Fibroblast of peridontal ligament (primary cell): ENCODE measurements at regions not wholly inside any gene's neighbourhood (a gene's known extent, or its start where the extent isn't known, plus 50 kb on each side); places are given as distances from the start of the nearest gene placed in this dataset.
"Not testable (repeated sequence)": the region's sequence is repeated elsewhere in the genome, so short reads cannot be mapped to it uniquely, and the experiment has no call there.

Experiments used
- DNase-seq: peaks from one replicate; pipeline ENCODE4 v3.0.0-alpha.2; 2010; ENCODE audit errors: extremely low read depth

GRCh38 chr2:59181347-59181746, 940.2 kb upstream of the FANCL start:
- no peak for DNase-seq

- no peak for DNase-seq
These were observed 939.5 kb upstream of the FANCL start for GRCh38 chr2:59180621-59181020.

DNA sequence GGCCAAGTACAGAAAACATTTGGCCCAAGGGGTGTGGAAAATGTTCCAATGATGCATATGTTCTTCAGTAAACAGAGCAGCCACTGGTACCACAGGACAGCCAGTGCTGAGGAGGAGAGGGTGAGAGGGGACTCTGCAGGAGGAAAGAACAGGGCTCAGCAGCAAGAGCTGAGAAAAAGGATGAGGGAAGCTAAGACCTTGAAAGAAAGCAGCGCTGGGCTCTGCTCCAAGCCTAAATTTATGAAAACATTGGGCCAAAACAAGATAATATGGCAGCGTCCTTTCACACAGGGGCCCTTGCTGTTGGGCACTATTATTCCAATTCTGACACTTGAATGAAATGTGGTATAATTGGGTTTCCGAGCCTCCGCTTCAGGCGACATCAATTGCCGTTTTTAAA, 939.0 kb upstream of the FANCL start:
- DNase-seq: no peak

DNA sequence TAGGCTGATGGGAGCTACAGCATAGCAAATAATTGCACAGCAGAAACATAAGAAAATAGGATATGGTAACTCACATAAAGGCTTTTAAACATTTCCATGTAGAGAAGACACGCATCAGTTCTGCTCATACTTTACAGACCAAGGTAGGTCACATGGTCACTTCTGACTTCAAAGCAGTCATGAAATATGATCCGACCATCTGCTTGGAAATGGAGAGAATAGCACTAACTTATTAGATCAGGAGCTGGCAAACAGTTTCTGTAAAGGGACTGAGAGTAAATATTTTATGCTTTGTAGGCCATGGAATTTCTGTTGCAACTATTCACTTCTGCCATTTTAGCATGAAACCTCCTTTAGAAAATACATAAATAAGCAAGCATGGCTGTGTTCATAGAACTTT, 936.6 kb upstream of the FANCL start:
- DNase-seq: no peak

GRCh38 chr2:59176737-59177136, 935.6 kb upstream of the FANCL start:
- DNase-seq: no peak

GRCh38 chr2:59174536-59175243, 933.6 kb upstream of the FANCL start:
- no peak for DNase-seq

DNA sequence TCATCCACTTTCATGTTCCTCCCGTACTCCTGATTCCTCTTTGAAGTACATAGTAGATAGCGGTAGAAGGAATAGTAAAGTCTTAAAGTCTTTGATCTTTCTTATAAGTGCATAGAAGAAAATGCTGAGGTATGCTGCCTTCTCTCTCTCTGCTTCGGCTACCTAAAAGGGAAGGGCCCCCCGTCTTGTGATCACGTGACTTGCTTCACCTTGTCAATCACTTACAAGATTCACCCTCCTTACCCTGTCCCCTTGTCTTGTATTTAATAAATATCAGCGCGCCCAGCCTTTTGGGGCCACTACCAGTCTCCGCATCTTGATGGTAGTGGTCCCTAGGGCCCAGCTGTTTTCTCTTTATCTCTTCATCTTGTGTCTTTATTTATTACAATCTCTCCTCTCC, 932.2 kb upstream of the FANCL start:
- DNase-seq: no peak

DNA sequence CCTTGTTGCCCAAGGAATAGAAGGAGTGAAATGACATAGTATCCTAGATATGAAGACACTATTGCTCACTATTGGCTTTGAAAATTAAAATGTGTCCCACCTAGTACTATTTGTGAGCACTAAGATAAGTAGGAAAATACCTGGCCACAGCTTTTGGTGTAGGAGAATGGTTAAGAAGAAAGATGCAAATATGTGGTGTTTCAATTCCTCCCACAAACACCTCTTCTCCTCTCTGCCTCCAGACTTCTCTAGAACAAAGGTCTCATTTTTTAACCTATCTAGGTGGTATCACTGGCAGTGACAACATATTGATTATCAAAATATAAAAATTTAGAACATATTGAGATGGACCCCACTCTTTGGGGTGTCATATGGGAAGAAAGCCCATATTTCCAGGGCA, 929.9 kb upstream of the FANCL start:
- DNase-seq: no peak

GRCh38 chr2:59168766-59169165, 927.6 kb upstream of the FANCL start:
- no peak for DNase-seq

DNA sequence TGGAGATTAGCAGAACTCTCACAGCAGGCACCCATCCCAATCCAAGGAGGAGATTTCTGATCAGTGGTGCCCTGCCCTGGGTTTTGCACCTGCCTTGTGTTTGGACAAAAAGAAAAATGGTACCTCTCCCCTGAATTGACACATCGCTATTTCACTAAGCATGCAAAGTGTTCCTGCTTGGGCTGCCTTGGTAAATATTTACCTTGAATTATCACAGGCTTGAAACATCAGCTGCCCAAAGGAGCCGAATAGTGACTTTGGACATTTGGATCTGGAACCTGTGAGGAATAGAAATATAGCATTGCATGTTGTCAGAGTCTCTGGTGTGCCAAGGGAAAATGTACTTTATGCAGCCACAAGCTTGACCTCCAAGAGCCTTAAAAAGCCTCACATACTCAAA, 926.4 kb upstream of the FANCL start:
- DNase-seq: no peak

GRCh38 chr2:59157908-59158307, 916.8 kb upstream of the FANCL start:
- not testable (repeated sequence) for DNase-seq

DNA sequence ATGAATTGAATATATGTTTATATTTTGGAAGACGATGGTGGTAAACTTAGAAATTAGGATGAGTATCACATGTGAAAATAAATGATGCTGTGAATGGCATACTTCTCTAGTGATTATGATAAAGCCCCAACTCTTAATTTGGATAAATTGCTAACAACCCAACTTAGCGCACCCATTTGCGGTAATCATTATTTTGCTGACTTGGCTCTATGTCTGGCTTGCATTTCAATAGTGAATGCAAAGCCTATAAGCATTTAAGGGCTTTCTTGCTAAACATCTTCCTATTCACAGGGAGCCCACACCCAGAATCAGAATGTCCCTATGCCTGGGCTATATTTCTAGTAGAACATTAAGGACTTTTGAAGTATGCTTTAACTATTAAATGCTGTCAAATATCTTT, 910.7 kb upstream of the FANCL start:
- DNase-seq: no peak

GRCh38 chr2:59150217-59150849, 909.2 kb upstream of the FANCL start:
- no peak for DNase-seq

DNA sequence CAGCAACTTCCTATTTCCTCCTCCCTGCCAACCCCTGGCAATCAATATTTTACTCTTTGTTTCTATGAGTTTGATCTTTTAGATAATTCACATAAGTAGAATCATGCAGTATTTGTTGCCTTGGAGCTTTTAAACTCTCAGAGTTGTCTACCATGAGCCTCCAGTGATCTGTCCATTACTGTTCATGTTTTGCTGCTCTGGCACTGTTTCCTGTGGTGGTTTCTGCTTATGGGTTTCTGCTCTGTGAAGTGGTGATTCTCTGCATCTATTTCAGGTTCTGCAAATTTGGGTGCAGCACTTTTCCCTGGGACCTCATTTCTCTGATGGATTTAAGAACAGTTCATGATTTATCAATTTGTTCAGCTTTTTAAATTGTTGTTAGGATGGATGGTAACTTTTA, 908.1 kb upstream of the FANCL start:
- DNase-seq: no peak

GRCh38 chr2:59112258-59112657, 871.1 kb upstream of the FANCL start:
- no peak for DNase-seq

DNA sequence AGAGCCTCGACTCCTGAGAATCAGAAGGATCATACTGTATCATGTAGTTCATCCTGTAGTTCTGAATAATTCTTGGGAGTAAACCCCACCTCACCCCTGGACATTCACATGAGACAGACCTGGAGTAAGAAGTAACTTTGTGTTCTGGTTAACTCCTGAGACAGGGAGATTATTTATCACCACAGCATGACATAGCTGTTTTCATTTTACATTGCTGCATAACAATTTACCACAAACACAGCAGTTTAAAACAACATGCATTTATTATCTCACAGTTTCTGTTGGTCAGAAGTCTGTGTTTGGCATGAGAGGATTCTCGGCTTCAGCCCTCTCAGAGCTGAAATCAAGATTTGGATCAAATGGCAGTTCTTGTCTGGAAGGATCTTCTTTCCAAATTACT, 855.8 kb upstream of the FANCL start:
- DNase-seq: no peak

GRCh38 chr2:59093571-59093970, 852.4 kb upstream of the FANCL start:
- no peak for DNase-seq

DNA sequence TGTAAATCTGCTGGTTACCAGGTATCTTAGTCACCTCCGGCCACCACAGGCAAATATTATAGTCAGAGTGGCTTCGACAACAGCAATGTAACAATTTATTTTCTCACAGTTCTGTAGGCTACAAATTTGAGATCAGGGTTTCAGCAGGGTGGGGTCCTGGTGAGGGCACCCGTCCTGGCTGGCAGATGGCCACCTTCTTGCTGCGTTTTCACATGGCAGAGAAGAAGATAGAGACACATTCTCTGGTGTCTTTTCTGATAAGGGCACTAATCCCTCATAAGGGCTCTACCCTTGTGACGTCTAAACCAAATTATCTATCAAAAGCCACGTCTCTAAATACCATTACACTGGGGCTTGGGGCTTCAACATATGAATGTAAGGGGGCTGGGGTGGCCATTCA, 843.2 kb upstream of the FANCL start:
- DNase-seq: no peak

GRCh38 chr2:59083075-59083828, 842.1 kb upstream of the FANCL start:
- no peak for DNase-seq

GRCh38 chr2:59082657-59083056, 841.5 kb upstream of the FANCL start:
- DNase-seq: no peak

GRCh38 chr2:59080451-59081181, 839.5 kb upstream of the FANCL start:
- DNase-seq: no peak

GRCh38 chr2:59077981-59078531, 836.9 kb upstream of the FANCL start:
- DNase-seq: no peak
